ENCODE measurements at regions not wholly inside any gene's neighbourhood (a gene's known extent, or its start where the extent isn't known, plus 50 kb on each side); places are given as distances from the start of the nearest gene placed in this dataset.
"Not testable (repeated sequence)": the region's sequence is repeated elsewhere in the genome, so short reads cannot be mapped to it uniquely, and the experiment has no call there.

DNA sequence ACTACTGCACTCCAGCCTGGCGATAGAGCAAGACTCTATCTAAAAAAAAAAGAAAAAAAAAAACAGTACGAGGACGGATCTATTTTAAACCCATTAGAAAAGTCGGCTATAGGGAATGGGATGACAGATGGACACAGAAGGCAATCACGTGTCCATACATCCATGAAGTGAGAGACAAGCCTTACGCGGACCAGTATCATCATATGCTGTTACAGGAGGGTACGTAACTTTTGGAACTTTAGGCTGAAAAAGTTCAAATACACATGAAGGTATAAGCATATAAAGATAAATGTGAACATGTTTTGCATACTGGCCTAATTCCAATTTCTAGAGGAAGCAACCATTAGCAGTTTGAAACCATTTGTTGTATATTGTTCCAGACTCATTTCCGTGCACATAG is 109.8 kb upstream of the EXOC2 start:
- H3K4me3 ChIP-seq (ENCODE audit: low read length): no peak overlapping the region
- H3K36me3 ChIP-seq (replicated peaks; ENCODE audit: low read depth, low read length): no peaks in the 10 kb centered on the region
- H3K4me1 ChIP-seq (ENCODE audit: low read length): no peaks in the 10 kb centered on the region
- TF ChIP-seq EZH2phosphoT487 (IDR thresholded peaks at IDR 0.05; ENCODE audit: low read depth): no peak
- TF ChIP-seq, protein P1, sequence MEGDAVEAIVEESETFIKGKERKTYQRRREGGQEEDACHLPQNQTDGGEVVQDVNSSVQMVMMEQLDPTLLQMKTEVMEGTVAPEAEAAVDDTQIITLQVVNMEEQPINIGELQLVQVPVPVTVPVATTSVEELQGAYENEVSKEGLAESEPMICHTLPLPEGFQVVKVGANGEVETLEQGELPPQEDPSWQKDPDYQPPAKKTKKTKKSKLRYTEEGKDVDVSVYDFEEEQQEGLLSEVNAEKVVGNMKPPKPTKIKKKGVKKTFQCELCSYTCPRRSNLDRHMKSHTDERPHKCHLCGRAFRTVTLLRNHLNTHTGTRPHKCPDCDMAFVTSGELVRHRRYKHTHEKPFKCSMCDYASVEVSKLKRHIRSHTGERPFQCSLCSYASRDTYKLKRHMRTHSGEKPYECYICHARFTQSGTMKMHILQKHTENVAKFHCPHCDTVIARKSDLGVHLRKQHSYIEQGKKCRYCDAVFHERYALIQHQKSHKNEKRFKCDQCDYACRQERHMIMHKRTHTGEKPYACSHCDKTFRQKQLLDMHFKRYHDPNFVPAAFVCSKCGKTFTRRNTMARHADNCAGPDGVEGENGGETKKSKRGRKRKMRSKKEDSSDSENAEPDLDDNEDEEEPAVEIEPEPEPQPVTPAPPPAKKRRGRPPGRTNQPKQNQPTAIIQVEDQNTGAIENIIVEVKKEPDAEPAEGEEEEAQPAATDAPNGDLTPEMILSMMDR (IDR thresholded peaks at IDR 0.05; ENCODE audit: low read depth, low read length): no peak
- H4K20me1 ChIP-seq (ENCODE audit: insufficient read depth, low read length): no peaks in the 10 kb centered on the region
- peaks cover 7% of the 10 kb centered on the region for H3K27me3 ChIP-seq (ENCODE audit: low read depth, low read length)
- H3K79me2 ChIP-seq (ENCODE audit: low read length): no peaks in the 10 kb centered on the region
- H3K27ac ChIP-seq (ENCODE audit: low read length): no peak overlapping the region
- H2AFZ ChIP-seq (ENCODE audit: low read depth, low read length): no peak overlapping the region
- H3K4me2 ChIP-seq (ENCODE audit: low read length): no peak overlapping the region
- no peak overlapping the region for H3K9ac ChIP-seq (ENCODE audit: low read length)
- H3K9me3 ChIP-seq (ENCODE audit: insufficient read depth, low read length): no peaks in the 10 kb centered on the region

DNA sequence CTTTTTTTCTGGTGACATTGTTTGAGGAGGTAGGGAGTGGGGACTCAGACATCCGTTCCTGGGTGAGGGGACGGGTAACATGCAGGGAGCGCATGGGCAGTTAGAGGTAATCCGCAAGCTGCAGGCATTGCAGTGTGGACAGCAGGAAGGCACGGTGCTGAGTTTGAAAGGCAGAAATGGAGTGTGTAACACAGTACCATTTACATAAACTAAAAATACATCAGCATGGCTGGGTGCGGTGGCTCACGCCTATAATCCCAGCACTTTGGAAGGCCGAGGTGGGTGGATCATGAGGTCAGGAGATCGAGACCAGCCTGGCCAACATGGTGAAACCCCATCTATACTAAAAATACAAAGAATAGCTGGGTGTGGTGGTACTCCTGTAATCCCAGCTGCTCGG is 109.3 kb upstream of the EXOC2 start:
- not testable (repeated sequence) for H3K9me3 ChIP-seq (ENCODE audit: insufficient read depth, low read length); H3K27me3 ChIP-seq (ENCODE audit: low read depth, low read length); H4K20me1 ChIP-seq (ENCODE audit: insufficient read depth, low read length); H2AFZ ChIP-seq (ENCODE audit: low read depth, low read length); H3K4me1 ChIP-seq (ENCODE audit: low read length); H3K79me2 ChIP-seq (ENCODE audit: low read length); H3K4me2 ChIP-seq (ENCODE audit: low read length); H3K9ac ChIP-seq (ENCODE audit: low read length); H3K4me3 ChIP-seq (ENCODE audit: low read length); H3K36me3 ChIP-seq (replicated peaks; ENCODE audit: low read depth, low read length); H3K27ac ChIP-seq (ENCODE audit: low read length)

DNA sequence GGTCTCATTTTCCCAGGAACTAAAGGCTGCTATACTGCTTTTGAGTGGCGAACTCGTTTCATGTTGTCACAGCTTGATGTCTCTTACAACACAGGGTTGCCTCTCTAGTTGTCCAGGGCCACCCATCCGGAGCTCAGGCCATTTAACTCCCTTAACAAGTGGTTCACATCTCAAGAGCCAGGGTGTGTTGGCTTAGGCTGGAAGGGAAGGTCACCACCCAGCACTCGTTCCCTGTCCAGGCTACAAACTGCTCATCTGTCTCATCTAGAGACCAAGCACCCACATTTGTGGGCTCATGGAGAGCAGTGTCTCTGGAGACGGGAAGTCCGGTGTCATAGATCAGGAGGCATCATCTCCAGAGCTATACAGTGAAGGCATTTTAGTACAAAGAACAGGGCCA is 106.8 kb upstream of the EXOC2 start:
- Histone ChIP-seq H2AFZ (ENCODE audit: low read depth, low read length) (no peak overlapping the region), H3K9me3 (ENCODE audit: insufficient read depth, low read length) (no peaks in the 10 kb centered on the region), H3K4me1 (ENCODE audit: low read length) (no peaks in the 10 kb centered on the region), H4K20me1 (ENCODE audit: insufficient read depth, low read length) (no peaks in the 10 kb centered on the region), H3K4me3 (ENCODE audit: low read length) (no peak overlapping the region), H3K27ac (ENCODE audit: low read length) (no peak overlapping the region), H3K79me2 (ENCODE audit: low read length) (no peaks in the 10 kb centered on the region), H3K36me3 (replicated peaks; ENCODE audit: low read depth, low read length) (no peaks in the 10 kb centered on the region), H3K4me2 (ENCODE audit: low read length) (no peak overlapping the region), H3K9ac (ENCODE audit: low read length) (no peak overlapping the region), H3K27me3 (ENCODE audit: low read depth, low read length) (peaks cover 25% of the 10 kb centered on the region)
- no peak for TF ChIP-seq EZH2phosphoT487 (IDR thresholded peaks at IDR 0.05; ENCODE audit: low read depth)
- TF ChIP-seq, protein P1 (IDR thresholded peaks at IDR 0.05; ENCODE audit: low read depth, low read length): no peak

DNA sequence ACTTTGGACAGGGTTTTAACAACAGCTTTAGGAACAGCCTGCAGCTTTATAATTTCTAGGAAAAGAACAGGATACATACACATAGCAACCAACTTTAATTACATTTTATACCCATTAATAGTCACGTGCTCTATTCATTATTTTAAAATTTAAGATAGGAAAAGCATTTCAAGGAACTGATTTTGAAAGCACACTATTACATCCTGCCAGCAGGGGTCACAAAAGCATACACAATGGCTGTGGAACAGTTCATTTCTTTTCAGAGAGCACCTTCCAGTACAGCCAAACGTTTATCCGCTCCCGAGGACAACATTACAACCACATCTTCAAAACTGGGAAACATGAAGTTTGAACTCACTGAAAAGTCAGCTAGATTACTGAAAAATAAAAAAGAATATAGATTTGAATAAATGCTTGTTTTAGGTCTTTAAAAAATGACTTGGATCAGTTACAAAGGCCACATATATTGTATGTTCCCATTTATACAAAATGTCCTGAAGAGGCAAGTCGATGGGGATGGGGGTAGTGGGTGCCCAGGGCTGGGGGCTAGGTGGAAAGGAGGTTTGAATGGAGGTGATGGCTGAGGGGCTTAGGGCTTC is 104.6 kb upstream of the EXOC2 start:
- Histone ChIP-seq H3K4me1 (ENCODE audit: low read length) (peaks cover 4% of the 10 kb centered on the region; the same call in 1 of the 2 replicates), H2AFZ (ENCODE audit: low read depth, low read length) (no peak overlapping the region), H3K79me2 (ENCODE audit: low read length) (no peaks in the 10 kb centered on the region), H3K27ac (ENCODE audit: low read length) (no peak overlapping the region), H4K20me1 (ENCODE audit: insufficient read depth, low read length) (no peaks in the 10 kb centered on the region), H3K9me3 (ENCODE audit: insufficient read depth, low read length) (no peaks in the 10 kb centered on the region), H3K4me2 (ENCODE audit: low read length) (no peak overlapping the region), H3K9ac (ENCODE audit: low read length) (no peak overlapping the region), H3K36me3 (replicated peaks; ENCODE audit: low read depth, low read length) (no peaks in the 10 kb centered on the region), H3K4me3 (ENCODE audit: low read length) (no peak overlapping the region), H3K27me3 (ENCODE audit: low read depth, low read length) (peaks cover 25% of the 10 kb centered on the region)
- TF ChIP-seq, protein P1 (IDR thresholded peaks at IDR 0.05; ENCODE audit: low read depth, low read length): peak; percentile 68
- no peak for TF ChIP-seq EZH2phosphoT487 (IDR thresholded peaks at IDR 0.05; ENCODE audit: low read depth)
